Progenitor cell of endocrine pancreas (in vitro differentiated cells): ENCODE measurements at regions not wholly inside any gene's neighbourhood (a gene's known extent, or its start where the extent isn't known, plus 50 kb on each side); places are given as distances from the start of the nearest gene placed in this dataset.
"Not testable (repeated sequence)": the region's sequence is repeated elsewhere in the genome, so short reads cannot be mapped to it uniquely, and the experiment has no call there.

Source experiments
- DNase-seq: peaks from one replicate; pipeline ENCODE4 v3.0.0; 2021; ENCODE audit warnings: low spot score; ENCODE audit not compliant: unreplicated experiment
- H3K27ac Mint-ChIP-seq: 2 replicates; pipeline ENCODE4 v1.8.0; 2021; ENCODE audit warnings: mild to moderate bottlenecking, moderate library complexity, mixed read lengths
- H3K27me3 Mint-ChIP-seq: 2 replicates; pipeline ENCODE4 v1.8.0; 2021; ENCODE audit warnings: mixed read lengths
- H3K36me3 Mint-ChIP-seq: 2 replicates; pipeline ENCODE4 v1.8.0; 2022; ENCODE audit warnings: mixed read lengths; ENCODE audit not compliant: insufficient read depth
- H3K4me1 Mint-ChIP-seq: 2 replicates; pipeline ENCODE4 v1.8.0; 2021; ENCODE audit warnings: low read depth, mixed read lengths
- H3K4me3 Mint-ChIP-seq: 2 replicates; pipeline ENCODE4 v1.8.0; 2021; ENCODE audit warnings: low read depth, mild to moderate bottlenecking, moderate library complexity, mixed read lengths
- H3K9me3 Mint-ChIP-seq: 2 replicates; pipeline ENCODE4 v1.8.0; 2021; ENCODE audit warnings: low read depth, mixed read lengths
- TF ChIP-seq, protein P1 (sequence below): fragments of 200-600 bp; sonication (generic); IDR thresholded peaks from one replicate; pipeline ENCODE4 v1.5.0; 2021; ENCODE audit warnings: antibody characterized with exemption, mild to moderate bottlenecking; ENCODE audit not compliant: unreplicated experiment

DNA sequence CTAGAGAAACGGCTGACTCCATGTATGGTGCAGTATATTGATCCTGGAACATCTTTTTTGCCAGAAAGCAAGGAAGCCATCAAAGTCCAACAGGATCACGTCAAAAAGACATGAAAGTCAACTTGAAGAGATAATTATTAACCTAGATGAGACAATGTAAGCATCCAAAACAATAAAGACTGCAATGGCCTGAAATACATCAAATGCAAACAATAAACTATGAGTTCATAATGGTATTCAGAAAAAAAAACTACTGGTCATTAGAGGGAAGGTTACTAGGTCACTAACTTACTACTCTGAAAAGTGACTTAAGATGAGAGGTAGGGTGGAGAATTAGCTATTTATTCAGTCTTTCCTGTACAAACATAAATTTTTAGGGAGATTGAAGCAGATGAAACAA, 75.3 kb upstream of the OR4F16 start:
- not testable (repeated sequence) for DNase-seq, H3K27ac Mint-ChIP-seq, H3K36me3 Mint-ChIP-seq, H3K4me3 Mint-ChIP-seq, H3K9me3 Mint-ChIP-seq, H3K27me3 Mint-ChIP-seq, H3K4me1 Mint-ChIP-seq

DNA sequence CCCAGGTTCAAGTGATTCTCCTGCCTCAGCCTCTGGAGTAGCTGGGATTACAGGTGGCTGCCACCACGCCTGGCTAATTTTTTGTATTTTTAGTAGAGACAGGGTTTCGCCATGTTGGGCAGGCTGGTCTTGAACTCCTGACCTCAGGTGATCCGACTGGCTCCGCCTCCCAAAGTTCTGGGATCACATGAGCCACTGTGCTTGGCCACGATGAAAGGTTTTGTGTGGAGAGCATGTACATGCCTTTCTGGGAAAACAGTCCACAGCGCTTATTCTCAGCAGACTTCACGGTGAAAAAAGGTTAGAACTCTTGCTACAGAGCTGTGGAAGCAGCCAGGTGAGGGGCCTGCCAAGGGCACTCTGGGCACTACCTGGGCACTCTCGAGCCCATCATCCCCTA, 85.0 kb upstream of the OR4F16 start:
- not testable (repeated sequence) for H3K36me3 Mint-ChIP-seq, H3K27ac Mint-ChIP-seq, DNase-seq, H3K4me1 Mint-ChIP-seq, H3K27me3 Mint-ChIP-seq, H3K4me3 Mint-ChIP-seq, H3K9me3 Mint-ChIP-seq

DNA sequence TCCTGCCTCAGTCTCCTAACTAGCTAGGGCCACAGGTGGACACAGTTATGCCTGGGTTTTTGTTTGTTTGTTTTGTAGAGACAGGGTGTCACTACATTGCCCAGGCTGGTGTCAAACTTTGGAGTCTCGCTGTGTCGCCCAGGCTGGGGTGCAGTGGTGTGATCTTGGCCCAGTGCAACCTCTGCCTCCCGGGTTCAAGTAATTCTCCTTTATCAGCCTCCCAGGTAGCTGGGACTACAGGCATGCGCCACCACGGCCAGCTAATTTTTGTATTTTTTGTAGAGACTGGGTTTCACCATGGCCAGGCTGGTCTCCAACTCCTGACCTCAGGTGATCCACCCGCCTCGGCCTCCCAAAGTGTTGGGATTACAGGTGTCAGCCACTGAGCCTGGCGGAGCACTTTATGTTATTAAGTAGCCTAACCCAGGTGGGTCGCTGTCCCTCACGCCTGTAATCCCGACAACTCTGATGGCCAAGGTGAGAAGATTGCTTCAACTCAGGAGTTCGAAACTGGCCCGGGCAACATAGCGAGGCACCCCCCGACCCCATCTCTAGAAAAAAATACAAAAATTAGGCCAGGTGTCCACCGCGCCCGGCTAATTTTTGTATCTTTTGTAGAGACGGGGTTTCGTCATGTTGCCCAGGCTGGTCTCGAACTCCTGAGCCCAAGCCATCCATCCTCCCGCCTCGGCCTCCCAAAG, 91.2 kb upstream of the OR4F16 start:
- not testable (repeated sequence) for H3K27me3 Mint-ChIP-seq, H3K9me3 Mint-ChIP-seq, H3K36me3 Mint-ChIP-seq, H3K4me1 Mint-ChIP-seq, H3K27ac Mint-ChIP-seq, DNase-seq
- H3K4me3 Mint-ChIP-seq = peak overlapping the region; percentile 99

DNA sequence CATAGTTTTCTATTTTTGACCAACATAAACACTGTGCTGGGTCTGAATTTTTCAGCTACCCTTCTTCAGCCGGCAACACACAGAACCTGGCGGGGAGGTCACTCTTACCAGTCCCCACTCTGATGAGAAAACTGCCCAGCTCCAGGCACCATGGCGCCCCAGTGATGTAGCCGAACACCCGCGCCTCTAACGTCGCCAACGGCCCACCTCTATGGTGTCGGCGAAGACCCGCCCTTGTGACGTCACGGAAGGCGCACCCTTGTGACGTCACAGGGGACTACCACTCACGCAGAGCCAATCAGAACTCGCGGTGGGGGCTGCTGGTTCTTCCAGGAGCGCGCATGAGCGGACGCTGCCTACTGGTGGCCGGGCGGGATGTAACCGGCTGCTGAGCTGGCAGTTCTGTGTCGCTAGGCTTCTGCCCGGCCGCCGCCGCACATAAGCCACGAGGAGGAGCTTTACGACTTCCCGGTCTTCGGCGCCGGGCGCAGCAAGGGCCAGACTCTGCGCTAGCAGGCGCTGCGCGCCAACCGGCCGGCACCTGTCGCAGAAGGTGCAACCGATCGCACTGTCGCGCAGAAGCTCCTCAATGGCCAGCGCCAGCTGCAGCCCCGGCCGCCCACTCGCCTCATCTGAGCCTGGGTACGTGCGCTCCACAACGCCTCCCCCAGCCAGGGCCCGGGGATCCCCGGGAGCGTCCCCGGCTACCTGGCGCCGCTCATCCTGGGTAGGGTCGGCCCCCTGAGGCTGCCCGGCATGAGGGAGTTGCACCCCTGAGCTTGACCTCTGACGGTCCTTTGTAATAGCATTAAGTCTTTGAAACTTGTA, 92.2 kb upstream of the OR4F16 start:
- DNase-seq = peak; percentile 99
- Mint-ChIP-seq H3K27ac (peak overlapping the region; percentile 100), H3K4me3 (peak overlapping the region; percentile 99)
- H3K36me3 Mint-ChIP-seq, H3K27me3 Mint-ChIP-seq, H3K9me3 Mint-ChIP-seq, H3K4me1 Mint-ChIP-seq: not testable (repeated sequence)
- TF ChIP-seq, protein P1, sequence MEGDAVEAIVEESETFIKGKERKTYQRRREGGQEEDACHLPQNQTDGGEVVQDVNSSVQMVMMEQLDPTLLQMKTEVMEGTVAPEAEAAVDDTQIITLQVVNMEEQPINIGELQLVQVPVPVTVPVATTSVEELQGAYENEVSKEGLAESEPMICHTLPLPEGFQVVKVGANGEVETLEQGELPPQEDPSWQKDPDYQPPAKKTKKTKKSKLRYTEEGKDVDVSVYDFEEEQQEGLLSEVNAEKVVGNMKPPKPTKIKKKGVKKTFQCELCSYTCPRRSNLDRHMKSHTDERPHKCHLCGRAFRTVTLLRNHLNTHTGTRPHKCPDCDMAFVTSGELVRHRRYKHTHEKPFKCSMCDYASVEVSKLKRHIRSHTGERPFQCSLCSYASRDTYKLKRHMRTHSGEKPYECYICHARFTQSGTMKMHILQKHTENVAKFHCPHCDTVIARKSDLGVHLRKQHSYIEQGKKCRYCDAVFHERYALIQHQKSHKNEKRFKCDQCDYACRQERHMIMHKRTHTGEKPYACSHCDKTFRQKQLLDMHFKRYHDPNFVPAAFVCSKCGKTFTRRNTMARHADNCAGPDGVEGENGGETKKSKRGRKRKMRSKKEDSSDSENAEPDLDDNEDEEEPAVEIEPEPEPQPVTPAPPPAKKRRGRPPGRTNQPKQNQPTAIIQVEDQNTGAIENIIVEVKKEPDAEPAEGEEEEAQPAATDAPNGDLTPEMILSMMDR = peak; percentile 42

- not testable (repeated sequence) for H3K36me3 Mint-ChIP-seq, DNase-seq, H3K4me1 Mint-ChIP-seq, H3K27me3 Mint-ChIP-seq, H3K9me3 Mint-ChIP-seq
- H3K27ac Mint-ChIP-seq = peak overlapping the region; percentile 100
- H3K4me3 Mint-ChIP-seq = peak overlapping the region; percentile 99
These were observed 93.2 kb upstream of the OR4F16 start for GRCh38 chr1:779621-780020.

DNA sequence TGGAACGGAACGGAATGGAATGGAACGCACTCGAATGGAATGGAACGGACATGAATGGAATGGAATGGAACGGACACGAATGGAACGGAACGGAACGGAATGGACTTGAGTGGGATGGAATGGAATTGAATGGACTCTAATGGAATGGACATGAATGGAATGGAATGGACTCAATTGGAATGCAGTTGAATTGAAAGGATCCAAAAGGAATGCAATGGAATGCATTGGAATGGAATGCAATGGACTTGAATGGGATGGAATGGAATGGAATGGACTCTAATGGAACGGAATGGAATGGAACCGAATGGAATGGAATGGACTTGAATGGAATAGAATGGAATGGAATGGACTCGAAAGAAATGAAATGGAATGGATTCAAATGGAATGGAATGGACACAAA, 102.4 kb upstream of the OR4F16 start:
- Mint-ChIP-seq H3K27ac (no peak overlapping the region), H3K36me3 (peaks cover 19% of the 10 kb centered on the region), H3K4me1 (no peaks in the 10 kb centered on the region)

GRCh38 chr1:789606-790005, 103.2 kb upstream of the OR4F16 start:
- not testable (repeated sequence) for H3K4me1 Mint-ChIP-seq, H3K27ac Mint-ChIP-seq, DNase-seq, H3K27me3 Mint-ChIP-seq, H3K4me3 Mint-ChIP-seq, H3K9me3 Mint-ChIP-seq
- H3K36me3 Mint-ChIP-seq = peaks cover 17% of the 10 kb centered on the region

More for the DNA sequence above, 102.4 kb upstream of the OR4F16 start:
- H3K27me3 Mint-ChIP-seq = no peaks in the 10 kb centered on the region
- H3K9me3 Mint-ChIP-seq = peaks cover 10% of the 10 kb centered on the region
- H3K4me3 Mint-ChIP-seq = no peak overlapping the region
- no peak for DNase-seq
- TF ChIP-seq, protein P1 = no peak

DNA sequence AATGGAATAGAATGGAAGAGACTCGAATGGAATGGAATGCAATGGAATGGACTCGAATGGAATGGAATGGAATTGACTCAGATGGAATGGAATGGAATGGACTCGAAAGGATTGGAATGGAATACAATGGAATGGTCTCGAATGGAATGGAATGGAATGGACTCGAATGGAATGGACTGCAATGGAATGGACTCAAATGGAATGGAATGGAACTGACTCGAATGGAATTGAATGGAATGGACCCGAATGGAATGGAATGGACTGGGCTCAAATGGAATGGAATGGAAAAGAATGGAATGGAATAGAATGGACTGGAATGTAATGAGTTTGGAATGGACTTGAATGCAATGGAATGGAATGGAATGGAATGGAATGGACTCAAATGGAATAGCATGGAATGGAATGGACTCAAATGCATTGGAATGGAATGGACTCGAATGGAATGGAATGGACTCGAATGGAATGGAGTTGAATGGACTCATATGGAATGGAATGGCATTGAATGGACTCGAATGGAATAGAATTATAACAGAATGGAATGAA, 104.0 kb upstream of the OR4F16 start:
- not testable (repeated sequence) for H3K27me3 Mint-ChIP-seq, H3K9me3 Mint-ChIP-seq, H3K27ac Mint-ChIP-seq, H3K4me1 Mint-ChIP-seq, H3K4me3 Mint-ChIP-seq, DNase-seq
- peaks cover 16% of the 10 kb centered on the region for H3K36me3 Mint-ChIP-seq

DNA sequence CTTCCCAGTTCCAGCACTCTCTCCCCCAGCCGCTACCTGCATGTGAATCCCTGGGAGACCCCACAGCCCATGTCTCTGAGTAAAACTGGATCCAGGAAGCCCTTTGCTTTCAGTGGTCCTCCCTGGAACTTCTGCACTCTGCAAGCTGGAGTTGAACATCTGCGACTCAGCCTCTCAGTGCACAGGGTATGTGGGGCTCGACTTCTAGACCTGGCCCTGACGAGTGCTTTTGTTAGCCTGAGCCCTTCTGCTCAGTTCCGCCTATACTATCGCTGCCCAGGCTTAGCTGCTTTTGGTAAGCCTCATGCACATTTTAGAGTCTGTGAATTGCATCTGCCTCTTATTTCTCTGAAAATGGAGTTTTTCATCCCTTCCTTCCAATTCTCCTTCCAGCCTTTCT, 107.9 kb upstream of the OR4F16 start:
- not testable (repeated sequence) for H3K27ac Mint-ChIP-seq, H3K36me3 Mint-ChIP-seq, H3K4me3 Mint-ChIP-seq, H3K27me3 Mint-ChIP-seq, H3K9me3 Mint-ChIP-seq, DNase-seq, H3K4me1 Mint-ChIP-seq

GRCh38 chr1:794918-795584, 108.6 kb upstream of the OR4F16 start:
- H3K36me3 Mint-ChIP-seq, DNase-seq, H3K9me3 Mint-ChIP-seq, H3K27me3 Mint-ChIP-seq, H3K27ac Mint-ChIP-seq, H3K4me3 Mint-ChIP-seq, H3K4me1 Mint-ChIP-seq: not testable (repeated sequence)

GRCh38 chr1:797649-798048, 111.2 kb upstream of the OR4F16 start:
- H3K4me3 Mint-ChIP-seq, H3K27ac Mint-ChIP-seq, H3K4me1 Mint-ChIP-seq, H3K27me3 Mint-ChIP-seq, H3K9me3 Mint-ChIP-seq, H3K36me3 Mint-ChIP-seq, DNase-seq: not testable (repeated sequence)
